Endothelial cell (in vitro differentiated cells): ENCODE measurements at regions not wholly inside any gene's neighbourhood (a gene's known extent, or its start where the extent isn't known, plus 50 kb on each side); places are given as distances from the start of the nearest gene placed in this dataset.

Experiments
- DNase-seq: peaks from one replicate; pipeline ENCODE4 v3.0.0; 2021; ENCODE audit warnings: low spot score
- H3K27ac Mint-ChIP-seq: one replicate; pipeline ENCODE4 v1.8.0; 2021; ENCODE audit warnings: mixed read lengths, inconsistent platforms; ENCODE audit not compliant: unreplicated experiment
- H3K27me3 Mint-ChIP-seq: one replicate; pipeline ENCODE4 v1.8.0; 2021; ENCODE audit warnings: mild to moderate bottlenecking, moderate library complexity, mixed read lengths, inconsistent platforms; ENCODE audit not compliant: unreplicated experiment
- H3K36me3 Mint-ChIP-seq: one replicate; pipeline ENCODE4 v1.8.0; 2021; ENCODE audit warnings: mild to moderate bottlenecking, low read depth, mixed read lengths, inconsistent platforms; ENCODE audit not compliant: unreplicated experiment
- H3K4me1 Mint-ChIP-seq: one replicate; pipeline ENCODE4 v1.8.0; 2021; ENCODE audit warnings: mild to moderate bottlenecking, mixed read lengths, inconsistent platforms; ENCODE audit not compliant: unreplicated experiment
- H3K4me3 Mint-ChIP-seq: one replicate; pipeline ENCODE4 v1.8.0; 2021; ENCODE audit warnings: mild to moderate bottlenecking, mixed read lengths, inconsistent platforms; ENCODE audit not compliant: unreplicated experiment
- H3K9me3 Mint-ChIP-seq: one replicate; pipeline ENCODE4 v1.8.0; 2021; ENCODE audit warnings: mixed read lengths, inconsistent platforms; ENCODE audit not compliant: unreplicated experiment
- CTCF ChIP-seq: fragments of 200-600 bp; sonication (generic); IDR thresholded peaks from one replicate; pipeline ENCODE4 v1.5.0; 2021; ENCODE audit warnings: antibody characterized with exemption; ENCODE audit not compliant: unreplicated experiment

- H3K27me3 Mint-ChIP-seq, result no peaks in the 10 kb centered on the region
- H3K4me3 Mint-ChIP-seq, result no peak overlapping the region
- H3K27ac Mint-ChIP-seq, result no peak overlapping the region
- DNase-seq, result no peak
- TF ChIP-seq CTCF, result no peak
- no peaks in the 10 kb centered on the region for H3K9me3 Mint-ChIP-seq
- H3K4me1 Mint-ChIP-seq, result peaks cover 14% of the 10 kb centered on the region
- H3K36me3 Mint-ChIP-seq, result no peaks in the 10 kb centered on the region
Observed at GRCh38 chr2:220347626-220348025, 720.2 kb downstream of the SLC4A3 start.

GRCh38 chr2:220348206-220348605 is 720.8 kb downstream of the SLC4A3 start:
- Mint-ChIP-seq H3K4me3 (no peak overlapping the region), H3K27ac (no peak overlapping the region), H3K27me3 (no peaks in the 10 kb centered on the region), H3K9me3 (no peaks in the 10 kb centered on the region), H3K36me3 (no peaks in the 10 kb centered on the region), H3K4me1 (peaks cover 14% of the 10 kb centered on the region)
- TF ChIP-seq CTCF, result no peak
- no peak for DNase-seq

DNA sequence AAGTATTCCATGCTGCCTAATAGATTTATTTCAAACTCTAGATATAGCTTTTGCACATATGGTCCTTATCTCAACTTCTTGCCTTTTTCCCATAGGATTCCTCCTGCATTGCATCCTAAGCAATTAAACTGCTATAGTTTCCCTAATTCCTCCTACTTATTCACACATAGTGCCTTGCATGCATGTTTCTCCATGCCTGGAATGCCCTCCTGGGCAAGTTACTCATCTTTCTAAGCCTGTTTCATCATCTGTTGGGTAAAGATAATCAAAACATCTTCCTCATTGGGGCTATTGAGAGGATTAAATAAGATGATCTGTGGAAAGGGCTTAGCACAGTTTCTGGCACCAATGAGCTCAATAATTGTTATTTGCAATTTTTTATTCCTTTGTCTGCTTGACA is 726.5 kb downstream of the SLC4A3 start:
- H3K4me3 Mint-ChIP-seq, result no peak overlapping the region

GRCh38 chr2:220356076-220356475 is 728.6 kb downstream of the SLC4A3 start:
- no peak overlapping the region for H3K4me3 Mint-ChIP-seq
- H3K27me3 Mint-ChIP-seq, result no peaks in the 10 kb centered on the region
- no peak overlapping the region for H3K27ac Mint-ChIP-seq
- H3K36me3 Mint-ChIP-seq, result no peaks in the 10 kb centered on the region
- DNase-seq, result no peak
- TF ChIP-seq CTCF, result no peak
- H3K9me3 Mint-ChIP-seq, result no peaks in the 10 kb centered on the region
- H3K4me1 Mint-ChIP-seq, result no peaks in the 10 kb centered on the region

More for the DNA sequence above, 726.5 kb downstream of the SLC4A3 start:
- H3K27ac Mint-ChIP-seq, result no peak overlapping the region
- H3K4me1 Mint-ChIP-seq, result no peaks in the 10 kb centered on the region
- no peak for DNase-seq
- H3K36me3 Mint-ChIP-seq, result no peaks in the 10 kb centered on the region
- H3K27me3 Mint-ChIP-seq, result no peaks in the 10 kb centered on the region
- TF ChIP-seq CTCF, result no peak
- H3K9me3 Mint-ChIP-seq, result no peaks in the 10 kb centered on the region

GRCh38 chr2:220365023-220365422 is 737.6 kb downstream of the SLC4A3 start:
- no peaks in the 10 kb centered on the region for H3K36me3 Mint-ChIP-seq
- DNase-seq, result no peak
- no peaks in the 10 kb centered on the region for H3K27me3 Mint-ChIP-seq
- no peak overlapping the region for H3K27ac Mint-ChIP-seq
- H3K9me3 Mint-ChIP-seq, result no peaks in the 10 kb centered on the region
- H3K4me3 Mint-ChIP-seq, result no peak overlapping the region
- no peak for TF ChIP-seq CTCF
- H3K4me1 Mint-ChIP-seq, result no peaks in the 10 kb centered on the region
